ENCODE measurements at regions not wholly inside any gene's neighbourhood (a gene's known extent, or its start where the extent isn't known, plus 50 kb on each side); places are given as distances from the start of the nearest gene placed in this dataset.
"Not testable (repeated sequence)": the region's sequence is repeated elsewhere in the genome, so short reads cannot be mapped to it uniquely, and the experiment has no call there.

GRCh38 chr10:56181607-56182006, 179.5 kb downstream of the ZWINT start:
- ATAC-seq (ENCODE audit: low FRiP score) (no peak), DNase-seq (ENCODE audit: low spot score) (no peak)
- no peak for TF ChIP-seq CTCF (IDR thresholded peaks at IDR 0.05)

- ATAC-seq (ENCODE audit: low FRiP score) = no peak
These were observed 182.8 kb downstream of the ZWINT start for GRCh38 chr10:56178210-56178609.

GRCh38 chr10:56155091-56155513, 206.0 kb downstream of the ZWINT start:
- not testable (repeated sequence) for DNase-seq (ENCODE audit: low spot score); ATAC-seq (ENCODE audit: low FRiP score)

More at GRCh38 chr10:56178210-56178609, 182.8 kb downstream of the ZWINT start:
- no peak for DNase-seq (ENCODE audit: low spot score)
- no peak for TF ChIP-seq CTCF (IDR thresholded peaks at IDR 0.05)

GRCh38 chr10:56146806-56147205, 214.3 kb downstream of the ZWINT start:
- no peak for DNase-seq (ENCODE audit: low spot score)
- ATAC-seq (ENCODE audit: low FRiP score) = no peak

GRCh38 chr10:56142092-56142728, 218.8 kb downstream of the ZWINT start:
- ATAC-seq (ENCODE audit: low FRiP score) (no peak), DNase-seq (ENCODE audit: low spot score) (no peak)
- TF ChIP-seq CTCF (IDR thresholded peaks at IDR 0.05) = no peak

More at GRCh38 chr10:56146806-56147205, 214.3 kb downstream of the ZWINT start:
- TF ChIP-seq CTCF (IDR thresholded peaks at IDR 0.05) = no peak

- ATAC-seq (ENCODE audit: low FRiP score) (no peak), DNase-seq (ENCODE audit: low spot score) (no peak)
- TF ChIP-seq CTCF (IDR thresholded peaks at IDR 0.05) = no peak
These were observed 221.7 kb downstream of the ZWINT start for GRCh38 chr10:56139405-56139804.

- no peak for DNase-seq (ENCODE audit: low spot score)
- no peak for ATAC-seq (ENCODE audit: low FRiP score)
- TF ChIP-seq CTCF (IDR thresholded peaks at IDR 0.05) = no peak
These were observed 225.2 kb downstream of the ZWINT start for GRCh38 chr10:56135828-56136227.

Data from omental fat pad (tissue), 3 donors.